Ovary (tissue), 3 donors: ENCODE measurements at regions not wholly inside any gene's neighbourhood (a gene's known extent, or its start where the extent isn't known, plus 50 kb on each side); places are given as distances from the start of the nearest gene placed in this dataset.

Experiments
- POLR2A ChIP-seq: fragments of 450-650 bp; IDR thresholded peaks from one replicate; pipeline ENCODE4 v1.6.1; 2017; ENCODE audit warnings: antibody characterized with exemption, mild to moderate bottlenecking, moderate library complexity
- TF ChIP-seq, protein P1 (sequence below), 3 donors: fragments of 450-650 bp in 2 of 3; fragments of 200-600 bp in 1 of 3; IDR thresholded peaks; one replicate each; pipeline versions ENCODE4 v1.5.1 to v1.8.0; 2016 to 2022; ENCODE audit warnings: antibody characterized with exemption in 3 of 3, mild to moderate bottlenecking in 1 of 3
- donor health status: DM: no; HTN: no; CAD: no.

DNA sequence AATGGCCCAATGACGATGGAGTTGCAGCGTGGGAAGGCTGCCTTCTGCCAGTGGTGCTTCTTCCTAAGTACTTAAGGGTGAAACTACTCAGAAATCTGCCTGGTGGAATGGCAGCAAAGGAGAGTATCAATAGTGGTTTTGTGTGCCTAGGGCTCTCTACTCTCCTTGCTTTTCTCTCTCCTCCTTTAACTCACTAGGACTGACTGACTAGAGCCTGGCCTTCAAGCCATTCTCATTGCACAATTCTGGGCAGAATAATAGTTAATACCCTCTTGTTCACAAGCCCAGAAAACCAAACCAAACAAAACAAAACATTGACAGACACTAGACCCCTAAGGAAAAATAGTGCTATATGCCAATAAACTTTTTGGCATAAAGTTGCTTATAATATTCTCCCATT, 171.2 kb upstream of the PTGFR start:
- TF ChIP-seq, protein P1, sequence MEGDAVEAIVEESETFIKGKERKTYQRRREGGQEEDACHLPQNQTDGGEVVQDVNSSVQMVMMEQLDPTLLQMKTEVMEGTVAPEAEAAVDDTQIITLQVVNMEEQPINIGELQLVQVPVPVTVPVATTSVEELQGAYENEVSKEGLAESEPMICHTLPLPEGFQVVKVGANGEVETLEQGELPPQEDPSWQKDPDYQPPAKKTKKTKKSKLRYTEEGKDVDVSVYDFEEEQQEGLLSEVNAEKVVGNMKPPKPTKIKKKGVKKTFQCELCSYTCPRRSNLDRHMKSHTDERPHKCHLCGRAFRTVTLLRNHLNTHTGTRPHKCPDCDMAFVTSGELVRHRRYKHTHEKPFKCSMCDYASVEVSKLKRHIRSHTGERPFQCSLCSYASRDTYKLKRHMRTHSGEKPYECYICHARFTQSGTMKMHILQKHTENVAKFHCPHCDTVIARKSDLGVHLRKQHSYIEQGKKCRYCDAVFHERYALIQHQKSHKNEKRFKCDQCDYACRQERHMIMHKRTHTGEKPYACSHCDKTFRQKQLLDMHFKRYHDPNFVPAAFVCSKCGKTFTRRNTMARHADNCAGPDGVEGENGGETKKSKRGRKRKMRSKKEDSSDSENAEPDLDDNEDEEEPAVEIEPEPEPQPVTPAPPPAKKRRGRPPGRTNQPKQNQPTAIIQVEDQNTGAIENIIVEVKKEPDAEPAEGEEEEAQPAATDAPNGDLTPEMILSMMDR (IDR thresholded peaks at IDR 0.05), result no peak
- no peak for TF ChIP-seq POLR2A
